SK-N-SH (cell line): ENCODE measurements at regions not wholly inside any gene's neighbourhood (a gene's known extent, or its start where the extent isn't known, plus 50 kb on each side); places are given as distances from the start of the nearest gene placed in this dataset.

ENCODE experiments used
- CTCF ChIA-PET: fragments of 300-600, 350-600 bp; formaldehyde crosslinking; extraction: SDS; loops from one replicate; lab custom pipeline; 2021; lab: Yijun Ruan, JAX
- POLR2A ChIA-PET: fragments of 350-600 bp; sonication (Branson Sonifier 250); formaldehyde crosslinking; extraction: SDS; loops from one replicate; lab custom pipeline; 2020; ENCODE audit warnings: antibody characterized with exemption, inconsistent platforms; lab: Yijun Ruan, JAX
- DNase-seq: peaks from one replicate; pipeline ENCODE4 v3.0.0; 2012
- H2AFZ ChIP-seq: fragments of 200-600 bp; sonication (generic); 2 replicates; pipeline ENCODE4 v1.8.1; 2016; ENCODE audit warnings: antibody characterized with exemption, mild to moderate bottlenecking, low read depth
- H3F3A ChIP-seq: fragments of 200-600 bp; sonication (generic); replicated peaks from 2 replicates; pipeline ENCODE3; 2016; ENCODE audit warnings: antibody characterized with exemption, mild to moderate bottlenecking; ENCODE audit not compliant: insufficient read depth
- H3K27ac ChIP-seq, 2 experiments: fragments of 200-500 bp in 1 of 2; fragments of 200-600 bp in 1 of 2; sonication (Bioruptor generic) in 1 of 2; sonication (generic), shearing (Covaris generic) in 1 of 2; 2 replicates each; pipeline versions ENCODE4 v1.5.1 to v1.6.1; 2014 to 2016; ENCODE audit warnings: low read depth in 2 of 2, inconsistent platforms in 1 of 2, low read length in 1 of 2, mild to moderate bottlenecking in 1 of 2, mixed read lengths in 1 of 2
- H3K27me3 ChIP-seq: fragments of 200-600 bp; sonication (generic), shearing (Covaris generic); 2 replicates; pipeline ENCODE4 v1.6.1; 2016; ENCODE audit warnings: mixed run types; ENCODE audit not compliant: insufficient read depth
- H3K36me3 ChIP-seq, 2 experiments: fragments of 200-500 bp in 1 of 2; fragments of 200-600 bp in 1 of 2; sonication (Bioruptor generic) in 1 of 2; sonication (generic) in 1 of 2; replicated peaks in 1 of 2; 2 replicates each; pipeline versions ENCODE3 to v1.5.1; 2014 to 2016; ENCODE audit warnings: low read length in 1 of 2, mild to moderate bottlenecking in 1 of 2; ENCODE audit not compliant: insufficient read depth in 2 of 2, control insufficient read depth in 1 of 2
- H3K4me1 ChIP-seq, 2 experiments: fragments of 200-500 bp in 1 of 2; fragments of 200-600 bp in 1 of 2; sonication (Bioruptor generic) in 1 of 2; sonication (generic), shearing (Covaris generic) in 1 of 2; 2 replicates each; pipeline versions ENCODE4 v1.5.1 to v1.6.1; 2014 to 2016; ENCODE audit warnings: low read depth in 1 of 2, low read length in 1 of 2, mixed run types in 1 of 2; ENCODE audit not compliant: insufficient read depth in 2 of 2, control insufficient read depth in 1 of 2
- H3K4me2 ChIP-seq: fragments of 200-600 bp; sonication (generic), shearing (Covaris generic); 2 replicates; pipeline ENCODE4 v1.6.1; 2017; ENCODE audit warnings: mixed run types
- H3K4me3 ChIP-seq, 2 experiments: fragments of 200-500 bp in 1 of 2; fragments of 200-600 bp in 1 of 2; sonication (Bioruptor generic) in 1 of 2; sonication (generic), shearing (Covaris generic) in 1 of 2; 2 replicates each; pipeline versions ENCODE4 v1.5.1 to v1.8.1; 2014 to 2016; ENCODE audit warnings: low read depth in 2 of 2, inconsistent platforms in 1 of 2, low read length in 1 of 2, mild to moderate bottlenecking in 1 of 2, mixed read lengths in 1 of 2, moderate library complexity in 1 of 2
- H3K79me2 ChIP-seq: fragments of 200-600 bp; sonication (generic); 2 replicates; pipeline ENCODE4 v1.8.1; 2017; ENCODE audit warnings: mild to moderate bottlenecking; ENCODE audit not compliant: insufficient read depth
- H3K9ac ChIP-seq: fragments of 200-600 bp; sonication (generic); 2 replicates; pipeline ENCODE4 v1.6.1; 2017; ENCODE audit warnings: mixed run types
- H3K9me2 ChIP-seq: fragments of 200-600 bp; sonication (generic); 2 replicates; pipeline ENCODE4 v1.6.1; 2017; ENCODE audit warnings: mixed run types
- H3K9me3 ChIP-seq: fragments of 200-600 bp; sonication (generic); 2 replicates; pipeline ENCODE4 v1.6.1; 2017; ENCODE audit warnings: mixed run types, mild to moderate bottlenecking, moderate library complexity
- H4K20me1 ChIP-seq: fragments of 200-600 bp; sonication (generic); 2 replicates; pipeline ENCODE4 v1.6.1; 2017; ENCODE audit warnings: mild to moderate bottlenecking, mixed run types; ENCODE audit not compliant: insufficient read depth
- CHD2 ChIP-seq: fragments of 150-350 bp; IDR thresholded peaks from 2 replicates; pipeline ENCODE4 v1.6.1; 2018; ENCODE audit warnings: low read length; ENCODE audit not compliant: partially characterized antibody
- CTCF ChIP-seq: fragments of 200-600 bp; sonication (generic); IDR thresholded peaks from 2 replicates; pipeline ENCODE4 v1.6.1; 2017; ENCODE audit warnings: antibody characterized with exemption, mild to moderate bottlenecking, moderate library complexity
- ELF1 ChIP-seq: IDR thresholded peaks from 2 replicates; pipeline ENCODE4 v1.4.0; 2012
- FOSL2 ChIP-seq: IDR thresholded peaks from 2 replicates; pipeline ENCODE4 v1.4.0; 2012; ENCODE audit warnings: low read depth, mild to moderate bottlenecking, moderate library complexity, borderline replicate concordance
- FOXJ3 ChIP-seq: sonication (generic); formaldehyde crosslinking; IDR thresholded peaks from 2 replicates; pipeline ENCODE4 v1.5.1; 2020; ENCODE audit warnings: mild to moderate bottlenecking, missing genetic modification reagents
- FOXM1 ChIP-seq: IDR thresholded peaks from 2 replicates; pipeline ENCODE4 v1.4.0; 2012; ENCODE audit warnings: low read depth, mild to moderate bottlenecking
- GATA2 ChIP-seq: sonication (generic); formaldehyde crosslinking; IDR thresholded peaks from 2 replicates; pipeline ENCODE4 v1.5.0; 2020; ENCODE audit warnings: mild to moderate bottlenecking, missing genetic modification reagents
- JUND ChIP-seq: IDR thresholded peaks from 2 replicates; pipeline ENCODE4 v1.4.0; 2012
- NFIC ChIP-seq: IDR thresholded peaks from 2 replicates; pipeline ENCODE4 v1.4.0; 2012; ENCODE audit warnings: borderline replicate concordance
- PBX3 ChIP-seq: IDR thresholded peaks from 2 replicates; pipeline ENCODE4; 2012
- RFX5 ChIP-seq: IDR thresholded peaks from 2 replicates; pipeline ENCODE4 v1.6.1; 2012; ENCODE audit warnings: mild to moderate bottlenecking, improper control_type of control experiment, low read length
- RXRA ChIP-seq: IDR thresholded peaks from 2 replicates; pipeline ENCODE4 v1.4.0; 2012; ENCODE audit warnings: low read depth, mild to moderate bottlenecking, borderline replicate concordance
- SIN3A ChIP-seq: IDR thresholded peaks from 2 replicates; pipeline ENCODE4 v1.6.1; 2012; ENCODE audit warnings: low read depth, mild to moderate bottlenecking, low read length, moderate library complexity, borderline replicate concordance
- TEAD4 ChIP-seq: IDR thresholded peaks from 2 replicates; pipeline ENCODE4 v1.4.0; 2012; ENCODE audit warnings: mild to moderate bottlenecking, borderline replicate concordance; ENCODE audit not compliant: insufficient read depth
- whole genome bisulfite sequencing: methylation state at CpG from one replicate; pipeline ENCODE4 v1.1.6; 2017; ENCODE audit warnings: low lambda C conversion rate; 5-methylcytosine and 5-hydroxymethylcytosine counted together
- TF ChIP-seq, protein P1 (sequence below): fragments of 150-350 bp; IDR thresholded peaks from 2 replicates; pipeline ENCODE4 v1.6.1; 2017; ENCODE audit warnings: antibody characterized with exemption, low read length, low read depth, borderline replicate concordance
- TF ChIP-seq, protein P2 (sequence below): IDR thresholded peaks from 2 replicates; pipeline ENCODE4 v1.4.0; 2012; ENCODE audit warnings: low read depth, borderline replicate concordance

DNA sequence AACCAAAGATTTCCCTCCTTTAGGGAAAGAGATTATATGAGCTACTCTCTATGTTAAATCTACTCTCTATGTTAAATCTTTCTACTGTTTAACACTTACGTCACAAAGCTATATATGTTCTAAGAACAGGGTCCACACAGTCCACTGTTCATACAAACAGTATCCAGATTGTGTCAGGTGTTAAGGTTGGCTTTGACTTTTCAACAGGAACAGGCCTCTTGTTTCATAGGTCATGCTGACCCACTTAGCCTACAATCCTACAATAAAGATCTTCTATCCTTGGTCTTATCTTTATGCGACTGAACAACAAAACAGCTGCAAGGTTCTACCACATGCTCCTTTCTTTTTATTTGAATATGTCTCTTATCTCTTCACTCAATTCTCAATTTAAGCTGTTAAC lies 134.9 kb downstream of the LTN1 start:
- no peaks in the 10 kb centered on the region for H3K36me3 ChIP-seq
- no peak overlapping the region for H3K27ac ChIP-seq
- no peak for DNase-seq
- 95% methylated on average over 2 of the region's 2 CpGs for WGBS
- TF ChIP-seq CHD2 = no peak
- no peak for TF ChIP-seq FOXJ3 (CRISPR knock-in tag)
- TF ChIP-seq PBX3 = no peak
- TF ChIP-seq JUND = no peak
- TF ChIP-seq RXRA = no peak
- no peak for TF ChIP-seq CTCF
- no peak for TF ChIP-seq SIN3A
- no peak for TF ChIP-seq GATA2
- TF ChIP-seq TEAD4 = no peak
- no peak for TF ChIP-seq FOXM1
- TF ChIP-seq RFX5 = no peak
- TF ChIP-seq, protein P1, sequence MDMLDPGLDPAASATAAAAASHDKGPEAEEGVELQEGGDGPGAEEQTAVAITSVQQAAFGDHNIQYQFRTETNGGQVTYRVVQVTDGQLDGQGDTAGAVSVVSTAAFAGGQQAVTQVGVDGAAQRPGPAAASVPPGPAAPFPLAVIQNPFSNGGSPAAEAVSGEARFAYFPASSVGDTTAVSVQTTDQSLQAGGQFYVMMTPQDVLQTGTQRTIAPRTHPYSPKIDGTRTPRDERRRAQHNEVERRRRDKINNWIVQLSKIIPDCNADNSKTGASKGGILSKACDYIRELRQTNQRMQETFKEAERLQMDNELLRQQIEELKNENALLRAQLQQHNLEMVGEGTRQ = no peak
- no peak for TF ChIP-seq FOSL2
- TF ChIP-seq, protein P2, sequence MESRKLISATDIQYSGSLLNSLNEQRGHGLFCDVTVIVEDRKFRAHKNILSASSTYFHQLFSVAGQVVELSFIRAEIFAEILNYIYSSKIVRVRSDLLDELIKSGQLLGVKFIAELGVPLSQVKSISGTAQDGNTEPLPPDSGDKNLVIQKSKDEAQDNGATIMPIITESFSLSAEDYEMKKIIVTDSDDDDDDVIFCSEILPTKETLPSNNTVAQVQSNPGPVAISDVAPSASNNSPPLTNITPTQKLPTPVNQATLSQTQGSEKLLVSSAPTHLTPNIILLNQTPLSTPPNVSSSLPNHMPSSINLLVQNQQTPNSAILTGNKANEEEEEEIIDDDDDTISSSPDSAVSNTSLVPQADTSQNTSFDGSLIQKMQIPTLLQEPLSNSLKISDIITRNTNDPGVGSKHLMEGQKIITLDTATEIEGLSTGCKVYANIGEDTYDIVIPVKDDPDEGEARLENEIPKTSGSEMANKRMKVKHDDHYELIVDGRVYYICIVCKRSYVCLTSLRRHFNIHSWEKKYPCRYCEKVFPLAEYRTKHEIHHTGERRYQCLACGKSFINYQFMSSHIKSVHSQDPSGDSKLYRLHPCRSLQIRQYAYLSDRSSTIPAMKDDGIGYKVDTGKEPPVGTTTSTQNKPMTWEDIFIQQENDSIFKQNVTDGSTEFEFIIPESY = no peak
- TF ChIP-seq NFIC = no peak
- no peak for TF ChIP-seq ELF1
- no peak overlapping the region for H3K4me2 ChIP-seq
- H4K20me1 ChIP-seq = no peaks in the 10 kb centered on the region
- H3K9me2 ChIP-seq = no peaks in the 10 kb centered on the region
- POLR2A ChIA-PET = interaction anchor here (0.6 kb wide), 1 partner anchor 26 kb away, joined by 3 read pairs; no protein-coding TSS in a partner anchor
- no peaks in the 10 kb centered on the region for H3F3A ChIP-seq
- H3K4me3 ChIP-seq = no peak overlapping the region
- no peaks in the 10 kb centered on the region for H3K9me3 ChIP-seq
- no peaks in the 10 kb centered on the region for H3K27me3 ChIP-seq
- H3K9ac ChIP-seq = no peak overlapping the region
- H3K4me1 ChIP-seq = no peaks in the 10 kb centered on the region
- CTCF ChIA-PET = interaction anchor here (1.2 kb wide), 2 partner anchors 21 to 37 kb away, joined by 3 read pairs; no protein-coding TSS in a partner anchor
- H3K79me2 ChIP-seq = no peaks in the 10 kb centered on the region
- no peak overlapping the region for H2AFZ ChIP-seq
